CD4-positive, alpha-beta T cell (primary cell): ENCODE measurements at regions not wholly inside any gene's neighbourhood (a gene's known extent, or its start where the extent isn't known, plus 50 kb on each side); places are given as distances from the start of the nearest gene placed in this dataset.

Experiments
- ATAC-seq: fragments of 200-7000 bp; cut with Tn5 transposase; one replicate; pipeline ENCODE4 v1.10.0; 2022; ENCODE audit warnings: mild to moderate bottlenecking; ENCODE audit not compliant: poor library complexity
- CTCF ChIA-PET: fragments of 350-600 bp; sonication (Branson Sonifier 250); formaldehyde crosslinking; loops from one replicate; lab custom pipeline; 2021; ENCODE audit warnings: antibody characterized with exemption, inconsistent platforms; lab: Charles Lee
- POLR2A ChIA-PET: fragments of 350-600 bp; sonication (Branson Sonifier 250); formaldehyde crosslinking; loops from one replicate; lab custom pipeline; 2021; ENCODE audit warnings: antibody characterized with exemption, inconsistent platforms; lab: Charles Lee
- DNase-seq, 14 experiments: peaks; one replicate each; pipeline ENCODE4 v3.0.0-alpha.2; 2013 to 2020; ENCODE audit warnings: mixed read lengths in 2 of 14
- H3K27ac ChIP-seq, 2 donors: one replicate each; pipeline versions ENCODE4 v1.5.1 to v1.7.0; 2013; ENCODE audit warnings: low read length in 2 of 2, low read depth in 1 of 2, mild to moderate bottlenecking in 1 of 2
- H3K27me3 ChIP-seq, 2 experiments: 1 replicate in 1 of 2; 2 replicates in 1 of 2; pipeline versions ENCODE4 v1.6.1 to v1.7.0; 2013; ENCODE audit warnings: low read length in 2 of 2, control low read depth in 1 of 2, mild to moderate bottlenecking in 1 of 2, moderate library complexity in 1 of 2; ENCODE audit not compliant: insufficient read depth in 2 of 2, control insufficient read depth in 1 of 2
- H3K36me3 ChIP-seq: one replicate; pipeline ENCODE4 v1.6.1; 2013; ENCODE audit warnings: low read length, control low read depth; ENCODE audit not compliant: insufficient read depth
- H3K4me1 ChIP-seq: one replicate; pipeline ENCODE4 v1.6.1; 2013; ENCODE audit warnings: low read length, control low read depth; ENCODE audit not compliant: insufficient read depth
- H3K4me3 ChIP-seq: one replicate; pipeline ENCODE4 v1.5.1; 2013; ENCODE audit warnings: mild to moderate bottlenecking, low read length, moderate library complexity
- H3K9me3 ChIP-seq, 2 experiments: 1 replicate in 1 of 2; 2 replicates in 1 of 2; pipeline versions ENCODE4 v1.6.1 to v1.7.0; 2013; ENCODE audit warnings: low read length in 2 of 2, mild to moderate bottlenecking in 2 of 2, control low read depth in 1 of 2, moderate library complexity in 1 of 2; ENCODE audit not compliant: control insufficient read depth in 1 of 2, insufficient read depth in 1 of 2
- H3K27ac Mint-ChIP-seq: one replicate; pipeline ENCODE4 v1.8.0; 2020; ENCODE audit warnings: mixed read lengths
- H3K27me3 Mint-ChIP-seq: one replicate; pipeline ENCODE4 v1.8.0; 2021; ENCODE audit warnings: mixed read lengths
- H3K36me3 Mint-ChIP-seq: one replicate; pipeline ENCODE4 v1.8.0; 2021; ENCODE audit warnings: low read depth, mixed read lengths
- H3K4me1 Mint-ChIP-seq: one replicate; pipeline ENCODE4 v1.8.0; 2021; ENCODE audit warnings: low read depth, mixed read lengths
- H3K4me3 Mint-ChIP-seq: one replicate; pipeline ENCODE4 v1.8.0; 2020; ENCODE audit warnings: mild to moderate bottlenecking, mixed read lengths
- H3K9me3 Mint-ChIP-seq: one replicate; pipeline ENCODE4 v1.8.0; 2020; ENCODE audit warnings: mixed read lengths
- CTCF ChIP-seq: fragments of 200-600 bp; IDR thresholded peaks from one replicate; pipeline ENCODE4 v1.8.0; 2022; ENCODE audit warnings: antibody characterized with exemption, mild to moderate bottlenecking
- intact Hi-C, 2 experiments: fragments of 100-400 bp; cut with DNase I in 1 of 2; cut with micrococcal nuclease in 1 of 2; formaldehyde crosslinking; loops; one replicate each; pipeline versions ENCODE4 v1.15.1 to v1.9.0; 2023 to 2025; cut with DNase I, micrococcal nuclease

GRCh38 chr18:37628470-37629220 is 63.0 kb upstream of the CELF4 start:
- POLR2A ChIA-PET: no interaction called here
- no peak overlapping the region for H3K27ac ChIP-seq
- intact Hi-C loops: no loop called here
- H3K4me3 Mint-ChIP-seq: no peak overlapping the region
- no peaks in the 10 kb centered on the region for H3K4me1 Mint-ChIP-seq
- H3K27ac Mint-ChIP-seq: no peak overlapping the region
- no peaks in the 10 kb centered on the region for H3K4me1 ChIP-seq
- H3K27me3 ChIP-seq: no peaks in the 10 kb centered on the region
- no peak overlapping the region for H3K4me3 ChIP-seq
- CTCF ChIA-PET: no interaction called here
- no peaks in the 10 kb centered on the region for H3K9me3 ChIP-seq
- no peaks in the 10 kb centered on the region for H3K27me3 Mint-ChIP-seq
- ATAC-seq (no peak), DNase-seq (no peak)
- peaks cover 2% of the 10 kb centered on the region for H3K9me3 Mint-ChIP-seq
- TF ChIP-seq CTCF: no peak
- no peaks in the 10 kb centered on the region for H3K36me3 Mint-ChIP-seq
- no peaks in the 10 kb centered on the region for H3K36me3 ChIP-seq

GRCh38 chr18:37624318-37624717 is 58.7 kb upstream of the CELF4 start:
- no peak overlapping the region for H3K27ac Mint-ChIP-seq
- no peaks in the 10 kb centered on the region for H3K9me3 ChIP-seq
- POLR2A ChIA-PET: no interaction called here
- ATAC-seq: no peak
- H3K4me1 ChIP-seq: no peaks in the 10 kb centered on the region
- CTCF ChIA-PET: no interaction called here
- no peak overlapping the region for H3K27ac ChIP-seq
- H3K9me3 Mint-ChIP-seq: no peaks in the 10 kb centered on the region
- no peaks in the 10 kb centered on the region for H3K27me3 Mint-ChIP-seq
- DNase-seq: no peak
- TF ChIP-seq CTCF: no peak
- H3K4me3 ChIP-seq: no peak overlapping the region
- intact Hi-C loops: no loop called here
- no peaks in the 10 kb centered on the region for H3K36me3 Mint-ChIP-seq
- H3K4me1 Mint-ChIP-seq: no peaks in the 10 kb centered on the region
- H3K4me3 Mint-ChIP-seq: no peak overlapping the region
- no peaks in the 10 kb centered on the region for H3K36me3 ChIP-seq
- no peaks in the 10 kb centered on the region for H3K27me3 ChIP-seq

- ATAC-seq (no peak), DNase-seq (no peak)
- intact Hi-C loops: no loop called here
- Mint-ChIP-seq H3K4me1 (no peaks in the 10 kb centered on the region), H3K36me3 (no peaks in the 10 kb centered on the region), H3K4me3 (no peak overlapping the region), H3K27me3 (no peaks in the 10 kb centered on the region), H3K9me3 (no peaks in the 10 kb centered on the region), H3K27ac (no peak overlapping the region)
- Histone ChIP-seq H3K9me3 (no peaks in the 10 kb centered on the region), H3K27me3 (peaks cover 0 to 2% of the 10 kb centered on the region in 2 experiments), H3K4me1 (no peaks in the 10 kb centered on the region), H3K4me3 (no peak overlapping the region), H3K36me3 (no peaks in the 10 kb centered on the region), H3K27ac (no peak overlapping the region)
- no peak for TF ChIP-seq CTCF
- ChIA-PET CTCF (no interaction called here), POLR2A (no interaction called here)
Measured at GRCh38 chr18:37619964-37620363, 54.4 kb upstream of the CELF4 start.
